ENCODE measurements at regions not wholly inside any gene's neighbourhood (a gene's known extent, or its start where the extent isn't known, plus 50 kb on each side); places are given as distances from the start of the nearest gene placed in this dataset.

GRCh38 chr14:71595441-71595840 lies 336.8 kb upstream of the RGS6 start:
- TF ChIP-seq CTCF (IDR thresholded peaks at IDR 0.05) (no peak), POLR2A (IDR thresholded peaks at IDR 0.05) (no peak)

Measured in right lobe of liver (tissue), 4 donors.